Keratinocyte (primary cell): ENCODE measurements at regions not wholly inside any gene's neighbourhood (a gene's known extent, or its start where the extent isn't known, plus 50 kb on each side); places are given as distances from the start of the nearest gene placed in this dataset.

Experiments
- EZH2 ChIP-seq: IDR thresholded peaks from one replicate; pipeline ENCODE4 v1.6.1; 2012; ENCODE audit warnings: inconsistent platforms, mild to moderate bottlenecking, low read length, moderate library complexity
- TF ChIP-seq, protein P1 (sequence below), 3 experiments: IDR thresholded peaks in 1 of 3; conservative IDR thresholded peaks in 1 of 3; optimal IDR thresholded peaks in 1 of 3; 2 replicates in 2 of 3; 3 replicates in 1 of 3; pipeline versions ENCODE3 to v1.5.1; 2011; ENCODE audit warnings: low read length in 3 of 3, mild to moderate bottlenecking in 3 of 3, moderate library complexity in 2 of 3, control low read depth in 1 of 3, inconsistent platforms in 1 of 3; ENCODE audit not compliant: insufficient read depth in 2 of 3; ENCODE audit errors: extremely low read depth in 1 of 3

DNA sequence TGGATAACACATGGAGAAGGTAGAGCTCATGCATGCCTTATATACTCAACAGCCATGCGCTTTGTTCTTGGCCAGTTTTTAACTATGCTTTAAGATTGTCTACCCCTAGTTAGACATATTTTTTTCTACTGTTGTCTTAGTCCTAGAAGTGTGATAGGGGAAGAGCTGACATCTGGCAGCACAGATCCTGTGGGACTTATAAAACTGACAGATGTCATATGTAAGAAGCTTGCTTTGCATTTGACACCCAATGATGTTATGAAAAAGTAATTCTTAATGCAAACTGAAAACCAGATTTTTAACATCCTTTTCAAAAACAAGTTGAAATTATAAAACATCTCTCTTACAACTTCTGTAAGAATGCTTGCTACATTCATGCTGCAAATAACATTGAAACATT lies 715.9 kb upstream of the LRRN3 start:
- TF ChIP-seq, protein P1, sequence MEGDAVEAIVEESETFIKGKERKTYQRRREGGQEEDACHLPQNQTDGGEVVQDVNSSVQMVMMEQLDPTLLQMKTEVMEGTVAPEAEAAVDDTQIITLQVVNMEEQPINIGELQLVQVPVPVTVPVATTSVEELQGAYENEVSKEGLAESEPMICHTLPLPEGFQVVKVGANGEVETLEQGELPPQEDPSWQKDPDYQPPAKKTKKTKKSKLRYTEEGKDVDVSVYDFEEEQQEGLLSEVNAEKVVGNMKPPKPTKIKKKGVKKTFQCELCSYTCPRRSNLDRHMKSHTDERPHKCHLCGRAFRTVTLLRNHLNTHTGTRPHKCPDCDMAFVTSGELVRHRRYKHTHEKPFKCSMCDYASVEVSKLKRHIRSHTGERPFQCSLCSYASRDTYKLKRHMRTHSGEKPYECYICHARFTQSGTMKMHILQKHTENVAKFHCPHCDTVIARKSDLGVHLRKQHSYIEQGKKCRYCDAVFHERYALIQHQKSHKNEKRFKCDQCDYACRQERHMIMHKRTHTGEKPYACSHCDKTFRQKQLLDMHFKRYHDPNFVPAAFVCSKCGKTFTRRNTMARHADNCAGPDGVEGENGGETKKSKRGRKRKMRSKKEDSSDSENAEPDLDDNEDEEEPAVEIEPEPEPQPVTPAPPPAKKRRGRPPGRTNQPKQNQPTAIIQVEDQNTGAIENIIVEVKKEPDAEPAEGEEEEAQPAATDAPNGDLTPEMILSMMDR (optimal IDR thresholded peaks at IDR 0.05 in 1 of 3, IDR thresholded peaks at IDR 0.05 in 1 of 3, conservative IDR thresholded peaks at IDR 0.05 in 1 of 3; ENCODE audit: extremely low read depth in 1 of 3, insufficient read depth in 2 of 3, low read length in 3 of 3): no peak
- no peak for TF ChIP-seq EZH2
